ENCODE measurements at regions not wholly inside any gene's neighbourhood (a gene's known extent, or its start where the extent isn't known, plus 50 kb on each side); places are given as distances from the start of the nearest gene placed in this dataset.

DNA sequence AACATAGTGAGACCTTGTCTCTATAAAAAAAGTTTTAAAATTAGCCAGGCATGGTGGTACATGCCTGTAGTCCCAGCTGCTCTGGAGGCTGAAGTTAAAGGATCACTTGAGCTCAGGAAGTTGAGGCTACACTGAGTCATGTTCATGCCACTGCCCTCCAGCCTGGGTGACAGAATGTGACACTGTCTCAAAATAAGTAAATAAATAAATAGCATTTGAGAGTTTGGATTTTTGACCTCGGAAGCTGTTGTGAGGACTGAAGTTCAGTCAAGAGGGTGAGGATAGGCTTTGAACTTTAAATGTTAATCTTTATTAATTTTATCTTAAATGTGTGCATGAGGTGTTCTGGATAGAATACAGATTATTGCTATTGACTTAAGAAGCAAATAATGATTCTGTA is 110.2 kb downstream of the GNAT3 start:
- TF ChIP-seq ZBTB7A (IDR thresholded peaks at IDR 0.05; ENCODE audit: low read depth) (no peak), NFIC (IDR thresholded peaks at IDR 0.05) (no peak), EP300 (IDR thresholded peaks at IDR 0.05; ENCODE audit: borderline replicate concordance) (no peak), CREB1 (IDR thresholded peaks at IDR 0.05; ENCODE audit: low read depth) (no peak), EGR1 (IDR thresholded peaks at IDR 0.05) (no peak), FOXM1 (IDR thresholded peaks at IDR 0.05; ENCODE audit: borderline replicate concordance, low read depth) (no peak), CEBPB (IDR thresholded peaks at IDR 0.05) (no peak), YY1 (IDR thresholded peaks at IDR 0.05; ENCODE audit: low read depth) (no peak)
- TF ChIP-seq, protein P1, sequence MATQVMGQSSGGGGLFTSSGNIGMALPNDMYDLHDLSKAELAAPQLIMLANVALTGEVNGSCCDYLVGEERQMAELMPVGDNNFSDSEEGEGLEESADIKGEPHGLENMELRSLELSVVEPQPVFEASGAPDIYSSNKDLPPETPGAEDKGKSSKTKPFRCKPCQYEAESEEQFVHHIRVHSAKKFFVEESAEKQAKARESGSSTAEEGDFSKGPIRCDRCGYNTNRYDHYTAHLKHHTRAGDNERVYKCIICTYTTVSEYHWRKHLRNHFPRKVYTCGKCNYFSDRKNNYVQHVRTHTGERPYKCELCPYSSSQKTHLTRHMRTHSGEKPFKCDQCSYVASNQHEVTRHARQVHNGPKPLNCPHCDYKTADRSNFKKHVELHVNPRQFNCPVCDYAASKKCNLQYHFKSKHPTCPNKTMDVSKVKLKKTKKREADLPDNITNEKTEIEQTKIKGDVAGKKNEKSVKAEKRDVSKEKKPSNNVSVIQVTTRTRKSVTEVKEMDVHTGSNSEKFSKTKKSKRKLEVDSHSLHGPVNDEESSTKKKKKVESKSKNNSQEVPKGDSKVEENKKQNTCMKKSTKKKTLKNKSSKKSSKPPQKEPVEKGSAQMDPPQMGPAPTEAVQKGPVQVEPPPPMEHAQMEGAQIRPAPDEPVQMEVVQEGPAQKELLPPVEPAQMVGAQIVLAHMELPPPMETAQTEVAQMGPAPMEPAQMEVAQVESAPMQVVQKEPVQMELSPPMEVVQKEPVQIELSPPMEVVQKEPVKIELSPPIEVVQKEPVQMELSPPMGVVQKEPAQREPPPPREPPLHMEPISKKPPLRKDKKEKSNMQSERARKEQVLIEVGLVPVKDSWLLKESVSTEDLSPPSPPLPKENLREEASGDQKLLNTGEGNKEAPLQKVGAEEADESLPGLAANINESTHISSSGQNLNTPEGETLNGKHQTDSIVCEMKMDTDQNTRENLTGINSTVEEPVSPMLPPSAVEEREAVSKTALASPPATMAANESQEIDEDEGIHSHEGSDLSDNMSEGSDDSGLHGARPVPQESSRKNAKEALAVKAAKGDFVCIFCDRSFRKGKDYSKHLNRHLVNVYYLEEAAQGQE (IDR thresholded peaks at IDR 0.05; ENCODE audit: low read depth), result no peak
- TF ChIP-seq, protein P2, sequence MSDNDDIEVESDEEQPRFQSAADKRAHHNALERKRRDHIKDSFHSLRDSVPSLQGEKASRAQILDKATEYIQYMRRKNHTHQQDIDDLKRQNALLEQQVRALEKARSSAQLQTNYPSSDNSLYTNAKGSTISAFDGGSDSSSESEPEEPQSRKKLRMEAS (IDR thresholded peaks at IDR 0.05), result no peak
